Activated naive CD8-positive, alpha-beta T cell (primary cell): ENCODE measurements at regions not wholly inside any gene's neighbourhood (a gene's known extent, or its start where the extent isn't known, plus 50 kb on each side); places are given as distances from the start of the nearest gene placed in this dataset.

Source experiments
- H3K27ac Mint-ChIP-seq: one replicate; pipeline ENCODE4 v1.8.0; 2021; ENCODE audit warnings: mixed read lengths
- H3K27me3 Mint-ChIP-seq: one replicate; pipeline ENCODE4 v1.8.0; 2021; ENCODE audit warnings: mixed read lengths
- H3K36me3 Mint-ChIP-seq: one replicate; pipeline ENCODE4 v1.8.0; 2021; ENCODE audit warnings: mixed read lengths
- H3K4me1 Mint-ChIP-seq: one replicate; pipeline ENCODE4 v1.8.0; 2021; ENCODE audit warnings: low read depth, mixed read lengths
- H3K4me3 Mint-ChIP-seq: one replicate; pipeline ENCODE4 v1.8.0; 2021; ENCODE audit warnings: mild to moderate bottlenecking, mixed read lengths
- H3K9me3 Mint-ChIP-seq: one replicate; pipeline ENCODE4 v1.8.0; 2021; ENCODE audit warnings: low read depth, mixed read lengths

- no peaks in the 10 kb centered on the region for H3K4me1 Mint-ChIP-seq
- no peaks in the 10 kb centered on the region for H3K36me3 Mint-ChIP-seq
- H3K27ac Mint-ChIP-seq = no peak overlapping the region
- H3K27me3 Mint-ChIP-seq = no peaks in the 10 kb centered on the region
- H3K9me3 Mint-ChIP-seq = no peaks in the 10 kb centered on the region
- no peak overlapping the region for H3K4me3 Mint-ChIP-seq
Measured at GRCh38 chr5:5043346-5043745, 96.8 kb upstream of the ADAMTS16 start.

- Mint-ChIP-seq H3K4me3 (no peak overlapping the region), H3K27me3 (no peaks in the 10 kb centered on the region), H3K27ac (no peak overlapping the region), H3K36me3 (no peaks in the 10 kb centered on the region), H3K9me3 (no peaks in the 10 kb centered on the region), H3K4me1 (no peaks in the 10 kb centered on the region)
Measured at GRCh38 chr5:5044247-5044840, 95.8 kb upstream of the ADAMTS16 start.

- H3K4me3 Mint-ChIP-seq = no peak overlapping the region
- H3K4me1 Mint-ChIP-seq = no peaks in the 10 kb centered on the region
- H3K36me3 Mint-ChIP-seq = no peaks in the 10 kb centered on the region
- H3K27me3 Mint-ChIP-seq = no peaks in the 10 kb centered on the region
- no peak overlapping the region for H3K27ac Mint-ChIP-seq
- no peaks in the 10 kb centered on the region for H3K9me3 Mint-ChIP-seq
Measured at GRCh38 chr5:5046680-5047502, 93.2 kb upstream of the ADAMTS16 start.

GRCh38 chr5:5050801-5051200 is 89.3 kb upstream of the ADAMTS16 start:
- no peaks in the 10 kb centered on the region for H3K27me3 Mint-ChIP-seq
- H3K36me3 Mint-ChIP-seq = no peaks in the 10 kb centered on the region
- H3K4me1 Mint-ChIP-seq = no peaks in the 10 kb centered on the region
- no peaks in the 10 kb centered on the region for H3K9me3 Mint-ChIP-seq
- no peak overlapping the region for H3K27ac Mint-ChIP-seq
- no peak overlapping the region for H3K4me3 Mint-ChIP-seq

- Mint-ChIP-seq H3K27ac (no peak overlapping the region), H3K36me3 (no peaks in the 10 kb centered on the region), H3K4me3 (no peak overlapping the region), H3K9me3 (peaks cover 5% of the 10 kb centered on the region), H3K4me1 (no peaks in the 10 kb centered on the region), H3K27me3 (peaks cover 5% of the 10 kb centered on the region)
Measured at GRCh38 chr5:5055712-5056111, 84.4 kb upstream of the ADAMTS16 start.

GRCh38 chr5:5061836-5062235 is 78.3 kb upstream of the ADAMTS16 start:
- Mint-ChIP-seq H3K36me3 (no peaks in the 10 kb centered on the region), H3K27ac (no peak overlapping the region), H3K9me3 (peaks cover 5% of the 10 kb centered on the region), H3K4me3 (no peak overlapping the region), H3K27me3 (peaks cover 5% of the 10 kb centered on the region), H3K4me1 (no peaks in the 10 kb centered on the region)

- H3K27me3 Mint-ChIP-seq = peaks cover 5% of the 10 kb centered on the region
- H3K9me3 Mint-ChIP-seq = peaks cover 5% of the 10 kb centered on the region
- H3K4me1 Mint-ChIP-seq = no peaks in the 10 kb centered on the region
- no peak overlapping the region for H3K27ac Mint-ChIP-seq
- no peak overlapping the region for H3K4me3 Mint-ChIP-seq
- no peaks in the 10 kb centered on the region for H3K36me3 Mint-ChIP-seq
Measured at GRCh38 chr5:5062525-5063302, 77.4 kb upstream of the ADAMTS16 start.

- no peaks in the 10 kb centered on the region for H3K4me1 Mint-ChIP-seq
- H3K9me3 Mint-ChIP-seq = peaks cover 5% of the 10 kb centered on the region
- peaks cover 5% of the 10 kb centered on the region for H3K27me3 Mint-ChIP-seq
- no peak overlapping the region for H3K4me3 Mint-ChIP-seq
- H3K27ac Mint-ChIP-seq = no peak overlapping the region
- no peaks in the 10 kb centered on the region for H3K36me3 Mint-ChIP-seq
Measured at GRCh38 chr5:5063533-5063953, 76.6 kb upstream of the ADAMTS16 start.

GRCh38 chr5:5065472-5065871 is 74.7 kb upstream of the ADAMTS16 start:
- no peaks in the 10 kb centered on the region for H3K9me3 Mint-ChIP-seq
- H3K36me3 Mint-ChIP-seq = no peaks in the 10 kb centered on the region
- no peaks in the 10 kb centered on the region for H3K4me1 Mint-ChIP-seq
- H3K27me3 Mint-ChIP-seq = no peaks in the 10 kb centered on the region
- no peak overlapping the region for H3K4me3 Mint-ChIP-seq
- H3K27ac Mint-ChIP-seq = no peak overlapping the region

- Mint-ChIP-seq H3K36me3 (no peaks in the 10 kb centered on the region), H3K9me3 (peaks cover 4% of the 10 kb centered on the region), H3K27ac (no peak overlapping the region)
Measured at GRCh38 chr5:5066276-5067186, 73.6 kb upstream of the ADAMTS16 start.

GRCh38 chr5:5069851-5070250 is 70.3 kb upstream of the ADAMTS16 start:
- H3K9me3 Mint-ChIP-seq = peaks cover 4% of the 10 kb centered on the region
- H3K4me1 Mint-ChIP-seq = no peaks in the 10 kb centered on the region
- H3K27me3 Mint-ChIP-seq = peaks cover 2% of the 10 kb centered on the region
- no peak overlapping the region for H3K27ac Mint-ChIP-seq
- no peak overlapping the region for H3K4me3 Mint-ChIP-seq
- H3K36me3 Mint-ChIP-seq = no peaks in the 10 kb centered on the region

More at GRCh38 chr5:5066276-5067186, 73.6 kb upstream of the ADAMTS16 start:
- no peak overlapping the region for H3K4me3 Mint-ChIP-seq
- no peaks in the 10 kb centered on the region for H3K4me1 Mint-ChIP-seq
- peaks cover 2% of the 10 kb centered on the region for H3K27me3 Mint-ChIP-seq

- peaks cover 2% of the 10 kb centered on the region for H3K27me3 Mint-ChIP-seq
- no peak overlapping the region for H3K27ac Mint-ChIP-seq
- H3K36me3 Mint-ChIP-seq = no peaks in the 10 kb centered on the region
- no peaks in the 10 kb centered on the region for H3K4me1 Mint-ChIP-seq
- no peak overlapping the region for H3K4me3 Mint-ChIP-seq
- H3K9me3 Mint-ChIP-seq = peaks cover 4% of the 10 kb centered on the region
Measured at GRCh38 chr5:5071554-5071953, 68.6 kb upstream of the ADAMTS16 start.

GRCh38 chr5:5077236-5077635 is 62.9 kb upstream of the ADAMTS16 start:
- Mint-ChIP-seq H3K4me1 (no peaks in the 10 kb centered on the region), H3K36me3 (no peaks in the 10 kb centered on the region), H3K9me3 (no peaks in the 10 kb centered on the region), H3K27ac (no peak overlapping the region), H3K4me3 (no peak overlapping the region), H3K27me3 (no peaks in the 10 kb centered on the region)

- no peak overlapping the region for H3K27ac Mint-ChIP-seq
- no peaks in the 10 kb centered on the region for H3K4me1 Mint-ChIP-seq
- no peaks in the 10 kb centered on the region for H3K36me3 Mint-ChIP-seq
- no peaks in the 10 kb centered on the region for H3K27me3 Mint-ChIP-seq
- no peaks in the 10 kb centered on the region for H3K9me3 Mint-ChIP-seq
- H3K4me3 Mint-ChIP-seq = no peak overlapping the region
Measured at GRCh38 chr5:5078009-5078897, 61.9 kb upstream of the ADAMTS16 start.
